ENCODE measurements at regions not wholly inside any gene's neighbourhood (a gene's known extent, or its start where the extent isn't known, plus 50 kb on each side); places are given as distances from the start of the nearest gene placed in this dataset.

- no peak for DNase-seq (ENCODE audit: low read depth, low spot score)
Observed at GRCh38 chr1:163406772-163407171, 85.0 kb downstream of the NUF2 start.

GRCh38 chr1:163408262-163408661 lies 86.5 kb downstream of the NUF2 start:
- no peak for DNase-seq (ENCODE audit: low read depth, low spot score)

- peak; percentile 29 for DNase-seq (ENCODE audit: low read depth, low spot score)
Observed at GRCh38 chr1:163410073-163410999, 88.6 kb downstream of the NUF2 start.

GRCh38 chr1:163412221-163412620 lies 90.5 kb downstream of the NUF2 start:
- no peak for DNase-seq (ENCODE audit: low read depth, low spot score)

GRCh38 chr1:163414778-163415177 lies 93.0 kb downstream of the NUF2 start:
- no peak for DNase-seq (ENCODE audit: low read depth, low spot score)

GRCh38 chr1:163421701-163422100 lies 99.9 kb downstream of the NUF2 start:
- no peak for DNase-seq (ENCODE audit: low read depth, low spot score)

GRCh38 chr1:163422738-163423404 lies 101.1 kb downstream of the NUF2 start:
- no peak for DNase-seq (ENCODE audit: low read depth, low spot score)

GRCh38 chr1:163426505-163427251 lies 104.9 kb downstream of the NUF2 start:
- no peak for DNase-seq (ENCODE audit: low read depth, low spot score)

- no peak for DNase-seq (ENCODE audit: low read depth, low spot score)
Observed at GRCh38 chr1:163427279-163427678, 105.5 kb downstream of the NUF2 start.

GRCh38 chr1:163436140-163436812 lies 114.5 kb downstream of the NUF2 start:
- DNase-seq (ENCODE audit: low read depth, low spot score): no peak

- DNase-seq (ENCODE audit: low read depth, low spot score): no peak
Observed at GRCh38 chr1:163439471-163439870, 117.7 kb downstream of the NUF2 start.

- no peak for DNase-seq (ENCODE audit: low read depth, low spot score)
Observed at GRCh38 chr1:163440090-163440489, 118.3 kb downstream of the NUF2 start.

- DNase-seq (ENCODE audit: low read depth, low spot score): no peak
Observed at GRCh38 chr1:163442231-163442879, 120.6 kb downstream of the NUF2 start.

- no peak for DNase-seq (ENCODE audit: low read depth, low spot score)
Observed at GRCh38 chr1:163442895-163443294, 121.1 kb downstream of the NUF2 start.

GRCh38 chr1:163443863-163444262 lies 122.1 kb downstream of the NUF2 start:
- no peak for DNase-seq (ENCODE audit: low read depth, low spot score)

GRCh38 chr1:163444665-163445064 lies 122.9 kb downstream of the NUF2 start:
- no peak for DNase-seq (ENCODE audit: low read depth, low spot score)

- no peak for DNase-seq (ENCODE audit: low read depth, low spot score)
Observed at GRCh38 chr1:163450986-163451385, 129.2 kb downstream of the NUF2 start.

GRCh38 chr1:163459539-163459938 lies 137.8 kb downstream of the NUF2 start:
- no peak for DNase-seq (ENCODE audit: low read depth, low spot score)

GRCh38 chr1:163467289-163467688 lies 145.5 kb downstream of the NUF2 start:
- no peak for DNase-seq (ENCODE audit: low read depth, low spot score)

GRCh38 chr1:163471779-163472650 lies 150.3 kb downstream of the NUF2 start:
- DNase-seq (ENCODE audit: low read depth, low spot score): no peak

All from smooth muscle cell of the brain vasculature (primary cell).